ENCODE measurements at regions not wholly inside any gene's neighbourhood (a gene's known extent, or its start where the extent isn't known, plus 50 kb on each side); places are given as distances from the start of the nearest gene placed in this dataset.

GRCh38 chr13:76630629-76631230, 255.5 kb downstream of the KCTD12 start:
- Mint-ChIP-seq H3K9me3 (ENCODE audit: low read depth) (peaks cover 12% of the 10 kb centered on the region), H3K27ac (no peak overlapping the region), H3K27me3 (peaks cover 24% of the 10 kb centered on the region), H3K4me3 (ENCODE audit: low read depth) (no peak overlapping the region), H3K36me3 (ENCODE audit: insufficient read depth) (no peaks in the 10 kb centered on the region), H3K4me1 (ENCODE audit: low read depth) (no peaks in the 10 kb centered on the region)
- DNase-seq (ENCODE audit: low spot score, unreplicated experiment): no peak
- TF ChIP-seq, protein P1, sequence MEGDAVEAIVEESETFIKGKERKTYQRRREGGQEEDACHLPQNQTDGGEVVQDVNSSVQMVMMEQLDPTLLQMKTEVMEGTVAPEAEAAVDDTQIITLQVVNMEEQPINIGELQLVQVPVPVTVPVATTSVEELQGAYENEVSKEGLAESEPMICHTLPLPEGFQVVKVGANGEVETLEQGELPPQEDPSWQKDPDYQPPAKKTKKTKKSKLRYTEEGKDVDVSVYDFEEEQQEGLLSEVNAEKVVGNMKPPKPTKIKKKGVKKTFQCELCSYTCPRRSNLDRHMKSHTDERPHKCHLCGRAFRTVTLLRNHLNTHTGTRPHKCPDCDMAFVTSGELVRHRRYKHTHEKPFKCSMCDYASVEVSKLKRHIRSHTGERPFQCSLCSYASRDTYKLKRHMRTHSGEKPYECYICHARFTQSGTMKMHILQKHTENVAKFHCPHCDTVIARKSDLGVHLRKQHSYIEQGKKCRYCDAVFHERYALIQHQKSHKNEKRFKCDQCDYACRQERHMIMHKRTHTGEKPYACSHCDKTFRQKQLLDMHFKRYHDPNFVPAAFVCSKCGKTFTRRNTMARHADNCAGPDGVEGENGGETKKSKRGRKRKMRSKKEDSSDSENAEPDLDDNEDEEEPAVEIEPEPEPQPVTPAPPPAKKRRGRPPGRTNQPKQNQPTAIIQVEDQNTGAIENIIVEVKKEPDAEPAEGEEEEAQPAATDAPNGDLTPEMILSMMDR (IDR thresholded peaks at IDR 0.05; ENCODE audit: unreplicated experiment): no peak

DNA sequence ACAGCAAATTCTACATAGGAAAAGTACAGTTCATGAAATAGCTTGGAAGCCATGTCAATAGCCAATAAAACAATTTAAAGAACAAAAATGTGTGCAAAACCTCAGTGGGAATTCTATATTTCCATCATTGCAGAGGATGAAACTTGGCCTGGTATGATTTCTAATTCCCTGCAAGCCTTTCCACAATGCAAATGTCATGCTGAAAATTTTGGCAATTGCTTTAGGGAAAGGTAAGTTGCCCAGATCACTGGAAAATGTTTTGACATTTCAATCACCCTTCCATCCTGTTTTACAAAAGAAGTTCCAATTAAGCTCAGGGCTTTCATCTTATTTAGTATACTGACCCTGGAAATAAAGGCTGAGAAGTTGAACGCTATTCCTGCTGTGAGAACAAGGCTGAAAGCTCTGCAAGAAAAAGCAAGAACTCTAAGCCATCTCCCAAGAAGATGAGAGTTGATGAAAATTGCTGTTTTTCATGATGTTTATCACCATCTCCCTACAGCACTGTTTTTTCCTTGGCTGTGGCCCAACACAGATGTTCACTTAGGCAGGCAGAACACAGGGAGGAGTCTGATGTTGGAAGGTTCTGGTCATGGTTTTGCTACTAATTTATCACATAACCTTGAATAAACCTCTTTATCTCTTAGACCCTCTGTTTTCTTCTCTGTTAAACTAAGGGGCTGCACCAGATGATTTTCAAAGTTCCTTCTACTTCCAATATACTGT, 263.7 kb downstream of the KCTD12 start:
- no peak for DNase-seq (ENCODE audit: low spot score, unreplicated experiment)
- peaks cover 2% of the 10 kb centered on the region for H3K36me3 Mint-ChIP-seq (ENCODE audit: insufficient read depth)
- H3K9me3 Mint-ChIP-seq (ENCODE audit: low read depth): peaks cover 7% of the 10 kb centered on the region
- H3K4me3 Mint-ChIP-seq (ENCODE audit: low read depth): no peak overlapping the region
- H3K27ac Mint-ChIP-seq: no peak overlapping the region
- TF ChIP-seq, protein P1 (IDR thresholded peaks at IDR 0.05; ENCODE audit: unreplicated experiment): no peak
- no peaks in the 10 kb centered on the region for H3K4me1 Mint-ChIP-seq (ENCODE audit: low read depth)
- peaks cover 27% of the 10 kb centered on the region for H3K27me3 Mint-ChIP-seq

- H3K9me3 Mint-ChIP-seq (ENCODE audit: low read depth): peaks cover 7% of the 10 kb centered on the region
- peaks cover 26% of the 10 kb centered on the region for H3K27me3 Mint-ChIP-seq
- no peak overlapping the region for H3K27ac Mint-ChIP-seq
- DNase-seq (ENCODE audit: low spot score, unreplicated experiment): no peak
- H3K4me1 Mint-ChIP-seq (ENCODE audit: low read depth): no peaks in the 10 kb centered on the region
- H3K36me3 Mint-ChIP-seq (ENCODE audit: insufficient read depth): peaks cover 2% of the 10 kb centered on the region
- no peak overlapping the region for H3K4me3 Mint-ChIP-seq (ENCODE audit: low read depth)
- TF ChIP-seq, protein P1 (IDR thresholded peaks at IDR 0.05; ENCODE audit: unreplicated experiment): no peak
Observed at GRCh38 chr13:76621705-76622104, 264.5 kb downstream of the KCTD12 start.

DNA sequence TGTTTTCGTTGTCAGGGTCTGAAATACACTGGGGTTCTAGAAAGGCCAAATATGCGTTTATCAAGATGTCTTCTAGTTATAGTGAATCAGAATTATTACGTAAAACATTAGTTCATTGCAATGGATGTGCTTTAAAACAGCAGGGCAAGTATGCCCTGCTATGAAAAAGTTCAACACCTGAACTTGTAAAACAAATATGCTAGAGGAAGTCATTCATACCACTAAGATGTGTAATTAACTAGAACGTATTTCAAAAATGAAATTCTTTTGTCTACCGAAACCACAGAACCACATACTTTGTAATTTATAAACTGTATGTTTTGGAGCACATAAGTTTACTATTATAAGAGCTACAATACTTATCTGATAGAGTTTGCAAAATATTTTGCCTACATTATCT, 266.2 kb downstream of the KCTD12 start:
- H3K4me3 Mint-ChIP-seq (ENCODE audit: low read depth): no peak overlapping the region
- H3K4me1 Mint-ChIP-seq (ENCODE audit: low read depth): no peaks in the 10 kb centered on the region
- H3K36me3 Mint-ChIP-seq (ENCODE audit: insufficient read depth): peaks cover 2% of the 10 kb centered on the region
- TF ChIP-seq, protein P1 (IDR thresholded peaks at IDR 0.05; ENCODE audit: unreplicated experiment): no peak
- peaks cover 3% of the 10 kb centered on the region for H3K9me3 Mint-ChIP-seq (ENCODE audit: low read depth)
- DNase-seq (ENCODE audit: low spot score, unreplicated experiment): no peak
- no peak overlapping the region for H3K27ac Mint-ChIP-seq
- peaks cover 14% of the 10 kb centered on the region for H3K27me3 Mint-ChIP-seq

GRCh38 chr13:76619631-76620030, 266.6 kb downstream of the KCTD12 start:
- no peaks in the 10 kb centered on the region for H3K4me1 Mint-ChIP-seq (ENCODE audit: low read depth)
- TF ChIP-seq, protein P1 (IDR thresholded peaks at IDR 0.05; ENCODE audit: unreplicated experiment): no peak
- H3K4me3 Mint-ChIP-seq (ENCODE audit: low read depth): no peak overlapping the region
- H3K36me3 Mint-ChIP-seq (ENCODE audit: insufficient read depth): peaks cover 2% of the 10 kb centered on the region
- no peak overlapping the region for H3K27ac Mint-ChIP-seq
- peaks cover 3% of the 10 kb centered on the region for H3K9me3 Mint-ChIP-seq (ENCODE audit: low read depth)
- no peak for DNase-seq (ENCODE audit: low spot score, unreplicated experiment)
- peaks cover 14% of the 10 kb centered on the region for H3K27me3 Mint-ChIP-seq
